GM06990 (cell line): ENCODE measurements at regions not wholly inside any gene's neighbourhood (a gene's known extent, or its start where the extent isn't known, plus 50 kb on each side); places are given as distances from the start of the nearest gene placed in this dataset.

Source experiments
- DNase-seq: peaks from one replicate; pipeline ENCODE4 v3.0.0-alpha.2; 2011; ENCODE audit not compliant: insufficient read length; ENCODE audit errors: extremely low read depth
- H3K27me3 ChIP-seq: replicated peaks from 2 replicates; pipeline ENCODE4 v1.6.0; 2011; ENCODE audit warnings: low read length; ENCODE audit not compliant: control insufficient read depth, insufficient read depth
- H3K36me3 ChIP-seq: 2 replicates; pipeline ENCODE4 v1.5.1; 2011; ENCODE audit warnings: low read length; ENCODE audit not compliant: control insufficient read depth, insufficient read depth
- H3K4me3 ChIP-seq: replicated peaks from 2 replicates; pipeline ENCODE4 v1.5.1; 2011; ENCODE audit warnings: low read depth, mild to moderate bottlenecking, control low read depth, low read length
- CTCF ChIP-seq: IDR thresholded peaks from 2 replicates; pipeline ENCODE4 v1.5.1; 2011; ENCODE audit warnings: low read length, control low read depth, mild to moderate bottlenecking, inconsistent platforms; ENCODE audit not compliant: insufficient read depth, poor library complexity, severe bottlenecking

- peaks cover 8% of the 10 kb centered on the region for H3K27me3 ChIP-seq
- H3K36me3 ChIP-seq: no peaks in the 10 kb centered on the region
- TF ChIP-seq CTCF: no peak
- DNase-seq: no peak
- no peak overlapping the region for H3K4me3 ChIP-seq
These were observed 292.3 kb downstream of the TLE3 start for GRCh38 chr15:69805248-69805953.

- H3K27me3 ChIP-seq: peaks cover 8% of the 10 kb centered on the region
- DNase-seq: no peak
- H3K4me3 ChIP-seq: no peak overlapping the region
- TF ChIP-seq CTCF: no peak
- no peaks in the 10 kb centered on the region for H3K36me3 ChIP-seq
These were observed 291.3 kb downstream of the TLE3 start for GRCh38 chr15:69806287-69806915.

GRCh38 chr15:69807721-69808120 lies 290.0 kb downstream of the TLE3 start:
- H3K27me3 ChIP-seq: peaks cover 8% of the 10 kb centered on the region
- no peak for TF ChIP-seq CTCF
- no peaks in the 10 kb centered on the region for H3K36me3 ChIP-seq
- no peak overlapping the region for H3K4me3 ChIP-seq
- no peak for DNase-seq

GRCh38 chr15:69808756-69809155 lies 289.0 kb downstream of the TLE3 start:
- H3K36me3 ChIP-seq: no peaks in the 10 kb centered on the region
- H3K4me3 ChIP-seq: no peak overlapping the region
- H3K27me3 ChIP-seq: peaks cover 8% of the 10 kb centered on the region
- no peak for TF ChIP-seq CTCF
- no peak for DNase-seq

GRCh38 chr15:69809421-69809820 lies 288.3 kb downstream of the TLE3 start:
- Histone ChIP-seq H3K27me3 (peaks cover 5% of the 10 kb centered on the region), H3K4me3 (no peak overlapping the region), H3K36me3 (no peaks in the 10 kb centered on the region)
- DNase-seq: no peak
- TF ChIP-seq CTCF: no peak
